ENCODE measurements at regions not wholly inside any gene's neighbourhood (a gene's known extent, or its start where the extent isn't known, plus 50 kb on each side); places are given as distances from the start of the nearest gene placed in this dataset.

DNA sequence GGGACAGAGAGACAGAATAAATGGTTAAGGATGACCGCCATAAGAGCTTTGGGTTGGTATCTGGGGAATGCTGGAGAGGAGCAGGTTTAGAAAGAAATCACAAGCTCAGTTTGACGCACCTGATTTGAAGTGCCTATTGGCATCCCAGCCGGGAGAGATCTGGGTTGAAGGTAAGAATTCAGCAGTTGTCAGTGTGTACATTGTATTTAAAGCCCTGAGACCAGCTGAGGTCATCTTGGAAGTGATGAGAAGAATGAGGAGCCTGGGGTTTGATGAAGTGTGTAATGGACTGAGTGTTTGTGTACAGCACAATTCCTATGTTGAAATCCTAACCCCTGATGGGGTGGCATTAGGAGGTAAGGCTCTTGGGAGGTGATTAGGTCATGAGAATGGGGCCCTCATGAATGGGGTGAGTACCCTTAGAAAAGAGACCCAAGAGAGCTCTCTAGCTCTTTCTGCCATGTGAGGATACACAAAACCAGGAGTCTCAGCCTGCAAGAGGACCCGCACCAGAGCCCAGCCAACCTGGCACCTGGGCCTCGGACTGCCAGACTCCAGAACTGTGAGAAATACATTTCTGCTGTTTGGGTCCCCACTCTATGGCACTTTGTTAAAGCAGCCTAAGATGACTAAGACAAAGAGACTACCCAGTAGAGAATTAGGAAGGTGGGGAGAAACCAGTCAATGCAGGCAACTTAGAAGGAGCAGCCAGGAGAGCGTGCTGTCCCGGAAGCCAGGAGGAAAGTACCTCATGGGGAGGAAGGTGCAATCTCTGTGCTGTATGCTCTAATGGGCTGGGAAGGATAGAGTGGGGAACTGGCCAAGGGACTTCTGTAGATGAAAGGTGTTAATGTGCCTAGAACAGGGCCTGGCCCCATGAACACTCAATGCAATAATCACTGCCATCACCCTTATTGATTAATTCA lies 133.7 kb upstream of the SLC24A3 start:
- H3K9me3 ChIP-seq (replicated peaks in 1 of 2; ENCODE audit: control insufficient read depth in 1 of 2, insufficient read depth in 1 of 2, low read length in 2 of 2) = no peaks in the 10 kb centered on the region
- no peak overlapping the region for H3K4me3 ChIP-seq (replicated peaks in 1 of 3; ENCODE audit: low read depth in 2 of 3, low read length in 3 of 3)
- Mint-ChIP-seq H3K4me3 (no peak overlapping the region), H3K27me3 (ENCODE audit: low read depth in 3 of 3) (peaks cover 0 to 2% (median 0%) of the 10 kb centered on the region in 3 donors), H3K9me3 (peaks cover 0 to 7% (median 3%) of the 10 kb centered on the region in 7 donors), H3K36me3 (no peaks in the 10 kb centered on the region), H3K27ac (peak overlapping the region in 1 of 7 donors; percentile 18), H3K4me1 (peaks cover 34% of the 10 kb centered on the region)
- no peak overlapping the region for H3K27ac ChIP-seq (ENCODE audit: low read depth in 1 of 2, low read length in 2 of 2)
- no peak overlapping the region for H3K4me2 ChIP-seq (replicated peaks; ENCODE audit: extremely low read depth, low read length, poor library complexity, severe bottlenecking)
- intact Hi-C loops (cut with micrococcal nuclease) = no loop called here
- no peaks in the 10 kb centered on the region for H4K20me1 ChIP-seq (ENCODE audit: insufficient read depth, low read length)
- no peak overlapping the region for H3K9ac ChIP-seq (ENCODE audit: insufficient read depth, low read length, poor library complexity, severe bottlenecking)
- TF ChIP-seq, protein P1, sequence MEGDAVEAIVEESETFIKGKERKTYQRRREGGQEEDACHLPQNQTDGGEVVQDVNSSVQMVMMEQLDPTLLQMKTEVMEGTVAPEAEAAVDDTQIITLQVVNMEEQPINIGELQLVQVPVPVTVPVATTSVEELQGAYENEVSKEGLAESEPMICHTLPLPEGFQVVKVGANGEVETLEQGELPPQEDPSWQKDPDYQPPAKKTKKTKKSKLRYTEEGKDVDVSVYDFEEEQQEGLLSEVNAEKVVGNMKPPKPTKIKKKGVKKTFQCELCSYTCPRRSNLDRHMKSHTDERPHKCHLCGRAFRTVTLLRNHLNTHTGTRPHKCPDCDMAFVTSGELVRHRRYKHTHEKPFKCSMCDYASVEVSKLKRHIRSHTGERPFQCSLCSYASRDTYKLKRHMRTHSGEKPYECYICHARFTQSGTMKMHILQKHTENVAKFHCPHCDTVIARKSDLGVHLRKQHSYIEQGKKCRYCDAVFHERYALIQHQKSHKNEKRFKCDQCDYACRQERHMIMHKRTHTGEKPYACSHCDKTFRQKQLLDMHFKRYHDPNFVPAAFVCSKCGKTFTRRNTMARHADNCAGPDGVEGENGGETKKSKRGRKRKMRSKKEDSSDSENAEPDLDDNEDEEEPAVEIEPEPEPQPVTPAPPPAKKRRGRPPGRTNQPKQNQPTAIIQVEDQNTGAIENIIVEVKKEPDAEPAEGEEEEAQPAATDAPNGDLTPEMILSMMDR (IDR thresholded peaks at IDR 0.05) = no peak
- no peak for DNase-seq
- no peaks in the 10 kb centered on the region for H3K27me3 ChIP-seq (ENCODE audit: control insufficient read depth in 2 of 2, insufficient read depth in 2 of 2, low read length in 2 of 2)
- 95% methylated on average over 7 of the region's 7 CpGs for WGBS (ENCODE audit: insufficient coverage)
- peaks cover 26% of the 10 kb centered on the region in 2 donors for H3K4me1 ChIP-seq (ENCODE audit: control insufficient read depth in 1 of 2, insufficient read depth in 2 of 2, low read length in 2 of 2)
- H3K79me2 ChIP-seq (ENCODE audit: insufficient read depth, low read length) = no peaks in the 10 kb centered on the region
- H2AFZ ChIP-seq (ENCODE audit: insufficient read depth, low read depth, low read length, poor library complexity, severe bottlenecking) = no peak overlapping the region
- H3K36me3 ChIP-seq (replicated peaks in 1 of 2; ENCODE audit: control insufficient read depth in 1 of 2, insufficient read depth in 2 of 2, low read length in 2 of 2) = no peaks in the 10 kb centered on the region

DNA sequence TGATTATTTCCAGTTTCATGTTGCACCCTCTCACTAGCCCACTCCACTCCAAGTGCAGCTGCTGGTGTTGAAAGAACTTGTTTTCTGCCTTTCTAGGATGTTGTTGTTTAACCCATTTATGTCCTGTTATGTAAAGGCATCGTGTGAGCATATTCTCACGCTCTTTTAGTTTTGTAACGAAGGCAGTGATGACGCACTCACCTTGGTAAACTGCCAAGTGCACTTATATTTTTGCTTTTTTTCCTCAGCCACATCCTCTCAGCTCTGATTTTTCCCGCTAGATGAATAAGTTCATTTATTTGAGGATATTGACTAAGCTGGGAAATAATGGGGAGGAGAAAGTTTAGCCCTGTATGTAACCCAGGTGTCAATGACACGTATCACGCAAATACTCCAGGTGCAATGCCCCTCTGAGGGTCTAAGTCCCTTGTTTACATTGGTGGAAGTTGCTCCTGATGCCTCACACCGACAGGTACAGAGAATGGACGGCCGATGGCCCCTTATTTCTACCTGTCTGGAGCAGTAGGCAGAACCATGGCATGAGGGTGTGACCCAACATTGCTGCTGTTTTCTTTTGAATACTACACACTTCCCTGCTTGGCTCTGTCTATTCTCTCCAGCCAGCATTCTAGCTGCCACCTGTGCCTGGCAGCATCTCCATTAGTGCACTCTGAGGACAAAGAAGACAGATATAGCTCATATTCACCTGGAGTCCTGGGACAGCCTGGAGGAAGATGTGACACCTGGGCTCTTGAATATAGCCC lies 132.7 kb upstream of the SLC24A3 start:
- H3K27ac ChIP-seq (ENCODE audit: low read depth in 1 of 2, low read length in 2 of 2) = no peak overlapping the region
- peaks cover 16% of the 10 kb centered on the region in 2 donors for H3K4me1 ChIP-seq (ENCODE audit: control insufficient read depth in 1 of 2, insufficient read depth in 2 of 2, low read length in 2 of 2)
- H3K79me2 ChIP-seq (ENCODE audit: insufficient read depth, low read length) = no peaks in the 10 kb centered on the region
- Mint-ChIP-seq H3K36me3 (no peaks in the 10 kb centered on the region), H3K27me3 (ENCODE audit: low read depth in 3 of 3) (peaks cover 0 to 2% (median 0%) of the 10 kb centered on the region in 3 donors), H3K4me3 (no peak overlapping the region), H3K4me1 (peaks cover 24% of the 10 kb centered on the region), H3K27ac (no peak overlapping the region), H3K9me3 (peaks cover 0 to 7% (median 3%) of the 10 kb centered on the region in 7 donors)
- H3K9me3 ChIP-seq (replicated peaks in 1 of 2; ENCODE audit: control insufficient read depth in 1 of 2, insufficient read depth in 1 of 2, low read length in 2 of 2) = no peaks in the 10 kb centered on the region
- no peaks in the 10 kb centered on the region for H3K27me3 ChIP-seq (ENCODE audit: control insufficient read depth in 2 of 2, insufficient read depth in 2 of 2, low read length in 2 of 2)
- TF ChIP-seq, protein P1 (IDR thresholded peaks at IDR 0.05) = no peak
- no peak for DNase-seq
- no peak overlapping the region for H3K4me3 ChIP-seq (replicated peaks in 1 of 3; ENCODE audit: low read depth in 2 of 3, low read length in 3 of 3)
- no peak overlapping the region for H3K4me2 ChIP-seq (replicated peaks; ENCODE audit: extremely low read depth, low read length, poor library complexity, severe bottlenecking)
- no peaks in the 10 kb centered on the region for H4K20me1 ChIP-seq (ENCODE audit: insufficient read depth, low read length)
- H2AFZ ChIP-seq (ENCODE audit: insufficient read depth, low read depth, low read length, poor library complexity, severe bottlenecking) = no peak overlapping the region
- WGBS (ENCODE audit: insufficient coverage) = 100% methylated on average over 4 of the region's 10 CpGs
- no peak overlapping the region for H3K9ac ChIP-seq (ENCODE audit: insufficient read depth, low read length, poor library complexity, severe bottlenecking)
- intact Hi-C loops (cut with micrococcal nuclease) = no loop called here
- no peaks in the 10 kb centered on the region for H3K36me3 ChIP-seq (replicated peaks in 1 of 2; ENCODE audit: control insufficient read depth in 1 of 2, insufficient read depth in 2 of 2, low read length in 2 of 2)

All from CD14-positive monocyte (primary cell).